Large intestine (tissue), 3 donors: ENCODE measurements at regions not wholly inside any gene's neighbourhood (a gene's known extent, or its start where the extent isn't known, plus 50 kb on each side); places are given as distances from the start of the nearest gene placed in this dataset.

ENCODE experiments used
- DNase-seq, 2 donors: peaks; one replicate each; pipeline versions ENCODE4 v3.0.0 to v3.0.0-alpha.2; 2013
- H3K27ac ChIP-seq: one replicate; pipeline ENCODE4 v1.5.1; 2013; ENCODE audit warnings: low read length
- H3K27me3 ChIP-seq: 2 replicates; pipeline ENCODE4 v1.6.1; 2013; ENCODE audit warnings: low read length; ENCODE audit not compliant: control insufficient read depth, insufficient read depth
- H3K36me3 ChIP-seq: 2 replicates; pipeline ENCODE4 v1.6.1; 2013; ENCODE audit warnings: low read length; ENCODE audit not compliant: control insufficient read depth, insufficient read depth
- H3K4me1 ChIP-seq: one replicate; pipeline ENCODE4 v1.6.1; 2013; ENCODE audit warnings: low read length; ENCODE audit not compliant: control insufficient read depth, insufficient read depth
- H3K4me3 ChIP-seq: one replicate; pipeline ENCODE4 v1.5.1; 2013; ENCODE audit warnings: low read length
- H3K9me3 ChIP-seq: one replicate; pipeline ENCODE4 v1.6.1; 2013; ENCODE audit warnings: mild to moderate bottlenecking, low read depth, low read length, moderate library complexity; ENCODE audit not compliant: control insufficient read depth
- WGBS: methylation state at CpG from one replicate; pipeline ENCODE4 v1.1.5; 2013; ENCODE audit warnings: low lambda C conversion rate; ENCODE audit not compliant: insufficient coverage; 5-methylcytosine and 5-hydroxymethylcytosine counted together

GRCh38 chr9:129410226-129410625 is 210.7 kb downstream of the C9orf50 start:
- peaks cover 78% of the 10 kb centered on the region for H3K4me1 ChIP-seq
- H3K27ac ChIP-seq, result no peak overlapping the region
- WGBS, result no CpG with 5 or more reads among the region's 4 CpGs
- DNase-seq, result no peak
- H3K36me3 ChIP-seq, result no peaks in the 10 kb centered on the region
- H3K27me3 ChIP-seq, result no peaks in the 10 kb centered on the region
- H3K4me3 ChIP-seq, result no peak overlapping the region
- H3K9me3 ChIP-seq, result peaks cover 10% of the 10 kb centered on the region

GRCh38 chr9:129408535-129409215 is 212.2 kb downstream of the C9orf50 start:
- Histone ChIP-seq H3K27ac (peak overlapping the region; percentile 92), H3K4me3 (no peak overlapping the region), H3K27me3 (no peaks in the 10 kb centered on the region), H3K9me3 (peaks cover 10% of the 10 kb centered on the region), H3K36me3 (no peaks in the 10 kb centered on the region), H3K4me1 (peaks cover 77% of the 10 kb centered on the region)
- no CpG with 5 or more reads among the region's 17 CpGs for WGBS
- peak; percentile 89 to 93 for DNase-seq

- Histone ChIP-seq H3K27me3 (no peaks in the 10 kb centered on the region), H3K9me3 (peaks cover 10% of the 10 kb centered on the region), H3K36me3 (no peaks in the 10 kb centered on the region), H3K27ac (peak overlapping the region; percentile 92), H3K4me1 (peaks cover 83% of the 10 kb centered on the region), H3K4me3 (no peak overlapping the region)
- peak; percentile 79 to 89 for DNase-seq
- WGBS, result no CpG with 5 or more reads among the region's 5 CpGs
Measured at GRCh38 chr9:129407905-129408452, 212.9 kb downstream of the C9orf50 start.

GRCh38 chr9:129406278-129407225 is 214.3 kb downstream of the C9orf50 start:
- H3K36me3 ChIP-seq, result no peaks in the 10 kb centered on the region
- peaks cover 13% of the 10 kb centered on the region for H3K9me3 ChIP-seq
- H3K4me1 ChIP-seq, result peaks cover 79% of the 10 kb centered on the region
- 77% methylated on average over 2 of the region's 25 CpGs for WGBS
- no peaks in the 10 kb centered on the region for H3K27me3 ChIP-seq
- peak overlapping the region; percentile 3 for H3K4me3 ChIP-seq
- DNase-seq, result peak; percentile 92 to 94
- H3K27ac ChIP-seq, result peak overlapping the region; percentile 92

GRCh38 chr9:129405827-129406213 is 215.1 kb downstream of the C9orf50 start:
- no peaks in the 10 kb centered on the region for H3K36me3 ChIP-seq
- DNase-seq, result no peak
- no CpG with 5 or more reads among the region's 6 CpGs for WGBS
- H3K4me1 ChIP-seq, result peaks cover 72% of the 10 kb centered on the region
- H3K4me3 ChIP-seq, result no peak overlapping the region
- no peaks in the 10 kb centered on the region for H3K27me3 ChIP-seq
- H3K9me3 ChIP-seq, result peaks cover 13% of the 10 kb centered on the region
- H3K27ac ChIP-seq, result peak overlapping the region; percentile 92

- DNase-seq, result peak; percentile 95 to 96
Measured at GRCh38 chr9:129405089-129405826, 215.6 kb downstream of the C9orf50 start.

GRCh38 chr9:129404621-129405020 is 216.3 kb downstream of the C9orf50 start:
- Histone ChIP-seq H3K4me3 (no peak overlapping the region), H3K27ac (peak overlapping the region; percentile 92), H3K9me3 (peaks cover 7% of the 10 kb centered on the region), H3K27me3 (no peaks in the 10 kb centered on the region), H3K4me1 (peaks cover 72% of the 10 kb centered on the region), H3K36me3 (no peaks in the 10 kb centered on the region)
- no peak for DNase-seq
- no CpG with 5 or more reads among the region's 8 CpGs for WGBS

More at GRCh38 chr9:129405089-129405826, 215.6 kb downstream of the C9orf50 start:
- no CpG with 5 or more reads among the region's 13 CpGs for WGBS
- Histone ChIP-seq H3K27ac (peak overlapping the region; percentile 92), H3K4me1 (peaks cover 72% of the 10 kb centered on the region), H3K4me3 (no peak overlapping the region), H3K27me3 (no peaks in the 10 kb centered on the region), H3K9me3 (peaks cover 11% of the 10 kb centered on the region), H3K36me3 (no peaks in the 10 kb centered on the region)

GRCh38 chr9:129403779-129404620 is 216.9 kb downstream of the C9orf50 start:
- WGBS, result no CpG with 5 or more reads among the region's 10 CpGs
- H3K27me3 ChIP-seq, result no peaks in the 10 kb centered on the region
- peak in 1 of 2 donors; percentile 62 for DNase-seq
- H3K4me3 ChIP-seq, result no peak overlapping the region
- peak overlapping the region; percentile 92 for H3K27ac ChIP-seq
- H3K4me1 ChIP-seq, result peaks cover 68% of the 10 kb centered on the region
- H3K36me3 ChIP-seq, result no peaks in the 10 kb centered on the region
- H3K9me3 ChIP-seq, result peaks cover 7% of the 10 kb centered on the region

- peaks cover 7% of the 10 kb centered on the region for H3K9me3 ChIP-seq
- no peak overlapping the region for H3K4me3 ChIP-seq
- no peaks in the 10 kb centered on the region for H3K27me3 ChIP-seq
- H3K4me1 ChIP-seq, result peaks cover 59% of the 10 kb centered on the region
- no CpG with 5 or more reads among the region's 16 CpGs for WGBS
- H3K27ac ChIP-seq, result peak overlapping the region; percentile 92
- H3K36me3 ChIP-seq, result no peaks in the 10 kb centered on the region
- peak; percentile 84 to 88 for DNase-seq
Measured at GRCh38 chr9:129402931-129403778, 217.7 kb downstream of the C9orf50 start.
